HL-60 (cell line): ENCODE measurements at regions not wholly inside any gene's neighbourhood (a gene's known extent, or its start where the extent isn't known, plus 50 kb on each side); places are given as distances from the start of the nearest gene placed in this dataset.

ENCODE experiments used
- DNase-seq, 2 experiments: peaks; one replicate each; pipeline ENCODE4 v3.0.0-alpha.2; 2010 to 2020; ENCODE audit warnings: low read depth in 1 of 2, low spot score in 1 of 2
- H3K27ac ChIP-seq: fragments of 250-450 bp; sonication (Bioruptor Pico); replicated peaks from 2 replicates; pipeline ENCODE4 v1.5.1; 2020; ENCODE audit warnings: mild to moderate bottlenecking, moderate library complexity
- H3K27me3 ChIP-seq: fragments of 250-450 bp; sonication (Bioruptor Pico); 2 replicates; pipeline ENCODE4 v1.5.1; 2021; ENCODE audit warnings: mild to moderate bottlenecking, moderate library complexity; ENCODE audit not compliant: insufficient read depth, poor library complexity, severe bottlenecking
- H3K4me3 ChIP-seq: replicated peaks from 2 replicates; pipeline ENCODE4 v1.5.1; 2011; ENCODE audit warnings: mild to moderate bottlenecking, control low read depth, low read length; ENCODE audit not compliant: insufficient read depth
- GABPA ChIP-seq: IDR thresholded peaks from 2 replicates; pipeline ENCODE4 v1.6.1; 2012; ENCODE audit warnings: low read depth
- POLR2AphosphoS5 ChIP-seq: IDR thresholded peaks from 2 replicates; pipeline ENCODE4 v1.6.1; 2012; ENCODE audit warnings: low read depth
- SPI1 ChIP-seq: IDR thresholded peaks from 2 replicates; pipeline ENCODE4 v1.6.1; 2012; ENCODE audit warnings: low read depth, mild to moderate bottlenecking, borderline replicate concordance
- TF ChIP-seq, protein P1 (sequence below): IDR thresholded peaks from 2 replicates; pipeline ENCODE4 v1.6.1; 2012; ENCODE audit warnings: low read depth; ENCODE audit not compliant: insufficient replicate concordance
- TF ChIP-seq, protein P2 (sequence below): IDR thresholded peaks from one replicate; pipeline ENCODE4 v1.5.1; 2011; ENCODE audit warnings: low read length, control low read depth, inconsistent platforms; ENCODE audit not compliant: insufficient read depth

DNA sequence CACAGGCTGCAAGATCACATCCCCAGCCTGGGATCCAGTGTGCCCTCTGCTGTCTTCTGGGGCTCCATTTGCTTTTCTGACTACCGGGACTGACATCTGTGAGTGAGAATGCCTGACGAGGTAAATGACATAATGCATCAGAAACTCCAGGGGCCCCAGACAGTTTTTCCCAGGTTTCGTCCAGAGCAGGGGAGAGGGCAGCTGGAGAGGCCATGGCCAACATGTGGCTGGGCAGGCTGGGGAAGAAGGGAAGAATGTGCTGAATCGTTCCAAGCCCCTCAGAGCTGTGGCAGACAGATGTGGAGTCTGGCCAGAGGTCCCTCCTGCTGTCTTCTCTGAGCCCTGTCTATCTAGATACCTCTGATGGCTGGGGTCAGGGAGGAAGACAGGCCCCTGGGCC, 163.9 kb downstream of the TRIM29 start:
- TF ChIP-seq SPI1: no peak
- TF ChIP-seq, protein P1, sequence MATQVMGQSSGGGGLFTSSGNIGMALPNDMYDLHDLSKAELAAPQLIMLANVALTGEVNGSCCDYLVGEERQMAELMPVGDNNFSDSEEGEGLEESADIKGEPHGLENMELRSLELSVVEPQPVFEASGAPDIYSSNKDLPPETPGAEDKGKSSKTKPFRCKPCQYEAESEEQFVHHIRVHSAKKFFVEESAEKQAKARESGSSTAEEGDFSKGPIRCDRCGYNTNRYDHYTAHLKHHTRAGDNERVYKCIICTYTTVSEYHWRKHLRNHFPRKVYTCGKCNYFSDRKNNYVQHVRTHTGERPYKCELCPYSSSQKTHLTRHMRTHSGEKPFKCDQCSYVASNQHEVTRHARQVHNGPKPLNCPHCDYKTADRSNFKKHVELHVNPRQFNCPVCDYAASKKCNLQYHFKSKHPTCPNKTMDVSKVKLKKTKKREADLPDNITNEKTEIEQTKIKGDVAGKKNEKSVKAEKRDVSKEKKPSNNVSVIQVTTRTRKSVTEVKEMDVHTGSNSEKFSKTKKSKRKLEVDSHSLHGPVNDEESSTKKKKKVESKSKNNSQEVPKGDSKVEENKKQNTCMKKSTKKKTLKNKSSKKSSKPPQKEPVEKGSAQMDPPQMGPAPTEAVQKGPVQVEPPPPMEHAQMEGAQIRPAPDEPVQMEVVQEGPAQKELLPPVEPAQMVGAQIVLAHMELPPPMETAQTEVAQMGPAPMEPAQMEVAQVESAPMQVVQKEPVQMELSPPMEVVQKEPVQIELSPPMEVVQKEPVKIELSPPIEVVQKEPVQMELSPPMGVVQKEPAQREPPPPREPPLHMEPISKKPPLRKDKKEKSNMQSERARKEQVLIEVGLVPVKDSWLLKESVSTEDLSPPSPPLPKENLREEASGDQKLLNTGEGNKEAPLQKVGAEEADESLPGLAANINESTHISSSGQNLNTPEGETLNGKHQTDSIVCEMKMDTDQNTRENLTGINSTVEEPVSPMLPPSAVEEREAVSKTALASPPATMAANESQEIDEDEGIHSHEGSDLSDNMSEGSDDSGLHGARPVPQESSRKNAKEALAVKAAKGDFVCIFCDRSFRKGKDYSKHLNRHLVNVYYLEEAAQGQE: no peak
- no peak for TF ChIP-seq POLR2AphosphoS5
- TF ChIP-seq, protein P2, sequence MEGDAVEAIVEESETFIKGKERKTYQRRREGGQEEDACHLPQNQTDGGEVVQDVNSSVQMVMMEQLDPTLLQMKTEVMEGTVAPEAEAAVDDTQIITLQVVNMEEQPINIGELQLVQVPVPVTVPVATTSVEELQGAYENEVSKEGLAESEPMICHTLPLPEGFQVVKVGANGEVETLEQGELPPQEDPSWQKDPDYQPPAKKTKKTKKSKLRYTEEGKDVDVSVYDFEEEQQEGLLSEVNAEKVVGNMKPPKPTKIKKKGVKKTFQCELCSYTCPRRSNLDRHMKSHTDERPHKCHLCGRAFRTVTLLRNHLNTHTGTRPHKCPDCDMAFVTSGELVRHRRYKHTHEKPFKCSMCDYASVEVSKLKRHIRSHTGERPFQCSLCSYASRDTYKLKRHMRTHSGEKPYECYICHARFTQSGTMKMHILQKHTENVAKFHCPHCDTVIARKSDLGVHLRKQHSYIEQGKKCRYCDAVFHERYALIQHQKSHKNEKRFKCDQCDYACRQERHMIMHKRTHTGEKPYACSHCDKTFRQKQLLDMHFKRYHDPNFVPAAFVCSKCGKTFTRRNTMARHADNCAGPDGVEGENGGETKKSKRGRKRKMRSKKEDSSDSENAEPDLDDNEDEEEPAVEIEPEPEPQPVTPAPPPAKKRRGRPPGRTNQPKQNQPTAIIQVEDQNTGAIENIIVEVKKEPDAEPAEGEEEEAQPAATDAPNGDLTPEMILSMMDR: no peak
- TF ChIP-seq GABPA: no peak
- Histone ChIP-seq H3K4me3 (no peak overlapping the region), H3K27me3 (peaks cover 5% of the 10 kb centered on the region), H3K27ac (no peak overlapping the region)
- no peak for DNase-seq

DNA sequence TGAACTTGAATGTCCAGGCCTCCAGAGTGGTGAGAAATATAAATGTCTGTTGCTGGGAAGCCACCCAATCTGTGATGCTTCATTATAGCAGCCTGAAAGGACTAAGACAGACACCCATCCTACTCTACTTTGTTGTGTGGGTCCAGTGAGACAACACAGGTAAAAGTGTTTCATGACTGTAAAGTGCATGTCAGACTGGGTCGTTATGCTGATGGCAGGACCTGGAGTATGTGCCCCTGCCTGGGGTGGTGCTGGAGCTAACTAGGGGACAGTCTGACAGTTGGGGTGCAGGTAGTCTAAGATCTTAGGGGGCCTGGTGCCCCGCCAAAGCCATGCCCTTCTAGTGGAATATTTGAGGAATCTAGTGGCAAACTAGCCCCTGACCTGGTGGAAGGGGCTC, 165.6 kb downstream of the TRIM29 start:
- Histone ChIP-seq H3K27ac (no peak overlapping the region), H3K4me3 (no peak overlapping the region), H3K27me3 (peaks cover 5% of the 10 kb centered on the region)
- no peak for DNase-seq
- TF ChIP-seq, protein P2: no peak
- TF ChIP-seq, protein P1: no peak
- TF ChIP-seq GABPA (no peak), SPI1 (no peak), POLR2AphosphoS5 (no peak)

DNA sequence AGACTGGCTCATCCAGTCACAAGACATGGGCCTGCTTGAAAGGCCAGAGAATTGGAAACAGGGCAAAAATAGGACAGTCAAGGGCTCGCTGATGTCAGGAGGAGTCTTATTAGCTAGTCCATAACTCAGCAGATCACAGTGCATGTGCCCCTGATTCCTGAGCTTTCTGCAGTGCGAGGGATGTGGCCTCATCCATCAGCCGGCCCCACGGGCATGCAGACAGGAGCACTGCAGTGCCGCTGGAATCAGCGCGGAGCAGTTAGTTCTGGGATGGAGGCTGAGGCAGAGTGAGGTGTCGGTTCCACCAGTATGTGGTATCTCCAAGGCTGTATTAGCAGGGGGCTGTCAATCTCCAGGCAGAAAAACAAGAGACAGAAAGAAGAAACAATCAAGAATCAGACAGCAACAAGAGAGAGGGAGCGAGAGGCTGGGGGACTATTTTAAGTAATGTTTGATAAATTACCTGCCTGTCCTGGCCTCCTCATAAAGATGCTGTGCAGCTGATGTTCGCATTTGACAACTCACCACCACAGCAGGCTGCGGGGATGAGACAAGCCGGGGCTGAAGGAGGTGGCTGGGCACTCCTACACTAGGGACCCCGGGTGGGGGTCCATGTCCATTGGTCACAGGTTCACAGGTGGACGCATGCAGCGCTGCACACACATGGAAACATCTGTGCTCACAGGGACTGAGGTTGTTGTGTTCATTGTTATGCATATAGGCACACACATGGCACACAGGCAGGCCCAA, 167.2 kb downstream of the TRIM29 start:
- Histone ChIP-seq H3K27ac (no peak overlapping the region), H3K27me3 (no peaks in the 10 kb centered on the region), H3K4me3 (no peak overlapping the region)
- TF ChIP-seq, protein P2: no peak
- TF ChIP-seq SPI1: no peak
- TF ChIP-seq, protein P1: no peak
- TF ChIP-seq POLR2AphosphoS5: no peak
- no peak for TF ChIP-seq GABPA
- no peak for DNase-seq
